WTC11 (cell line): ENCODE measurements at regions not wholly inside any gene's neighbourhood (a gene's known extent, or its start where the extent isn't known, plus 50 kb on each side); places are given as distances from the start of the nearest gene placed in this dataset.

Experiments used
- ATAC-seq: fragments of 200-7000 bp; cut with Tn5 transposase; 2 replicates; pipeline ENCODE4 v1.10.0; 2021; ENCODE audit warnings: mild to moderate bottlenecking, moderate library complexity
- CTCF ChIA-PET: fragments of 300-600 bp; sonication (Branson Sonifier 250); formaldehyde crosslinking; loops from one replicate; lab custom pipeline; 2021; ENCODE audit warnings: antibody characterized with exemption; lab: Charles Lee
- POLR2A ChIA-PET: fragments of 350-600 bp; sonication (Branson Sonifier 250); formaldehyde crosslinking; loops from one replicate; lab custom pipeline; 2021; ENCODE audit warnings: antibody characterized with exemption; lab: Charles Lee
- DNase-seq: peaks from one replicate; pipeline ENCODE4 v3.0.0; 2021; ENCODE audit warnings: low spot score
- H3K27ac Mint-ChIP-seq: 2 replicates; pipeline ENCODE4 v1.8.0; 2021; ENCODE audit warnings: mixed read lengths
- H3K27me3 Mint-ChIP-seq: 2 replicates; pipeline ENCODE4 v1.8.0; 2021; ENCODE audit warnings: low read depth, mild to moderate bottlenecking, moderate library complexity, mixed read lengths
- H3K36me3 Mint-ChIP-seq: 2 replicates; pipeline ENCODE4 v1.8.0; 2021; ENCODE audit warnings: mixed read lengths
- H3K4me1 Mint-ChIP-seq: 2 replicates; pipeline ENCODE4 v1.8.0; 2022; ENCODE audit warnings: mixed read lengths
- H3K4me3 Mint-ChIP-seq: 2 replicates; pipeline ENCODE4 v1.8.0; 2021; ENCODE audit warnings: mild to moderate bottlenecking, moderate library complexity, mixed read lengths
- H3K9me3 Mint-ChIP-seq: 2 replicates; pipeline ENCODE4 v1.8.0; 2021; ENCODE audit warnings: mixed read lengths
- ATF1 ChIP-seq: sonication (generic); formaldehyde crosslinking; IDR thresholded peaks from 2 replicates; pipeline ENCODE4 v1.8.1; 2023; ENCODE audit warnings: mild to moderate bottlenecking, moderate library complexity, missing genetic modification reagents
- CBFB ChIP-seq: sonication (generic); formaldehyde crosslinking; IDR thresholded peaks from 2 replicates; pipeline ENCODE4 v1.8.1; 2022; ENCODE audit warnings: mild to moderate bottlenecking, low read depth, missing genetic modification reagents
- NFE2L1 ChIP-seq: sonication (generic); formaldehyde crosslinking; IDR thresholded peaks from 2 replicates; pipeline ENCODE4 v1.8.1; 2023; ENCODE audit warnings: missing genetic modification reagents
- NR1H2 ChIP-seq: sonication (generic); formaldehyde crosslinking; IDR thresholded peaks from 2 replicates; pipeline ENCODE4 v1.9.0; 2021; ENCODE audit warnings: mild to moderate bottlenecking, moderate library complexity, missing genetic modification reagents
- RORB ChIP-seq: fragments of 250-450 bp; sonication (Bioruptor Pico); IDR thresholded peaks from 2 replicates; pipeline ENCODE4 v1.9.0; 2021; ENCODE audit warnings: mild to moderate bottlenecking
- TEAD4 ChIP-seq: sonication (generic); formaldehyde crosslinking; IDR thresholded peaks from 2 replicates; pipeline ENCODE4 v1.8.0; 2022; ENCODE audit warnings: mild to moderate bottlenecking, missing genetic modification reagents
- ZNF219 ChIP-seq: sonication (generic); formaldehyde crosslinking; IDR thresholded peaks from 2 replicates; pipeline ENCODE4 v1.8.0; 2023; ENCODE audit warnings: missing genetic modification reagents, mild to moderate bottlenecking, borderline replicate concordance
- ZNF396 ChIP-seq: fragments of 250-450 bp; sonication (Bioruptor Pico); IDR thresholded peaks from 2 replicates; pipeline ENCODE4 v1.8.0; 2021; ENCODE audit warnings: mild to moderate bottlenecking, moderate library complexity, borderline replicate concordance
- TF ChIP-seq, protein P1 (sequence below): sonication (generic); formaldehyde crosslinking; conservative IDR thresholded peaks from 2 replicates; pipeline ENCODE4 v1.8.1; 2023; ENCODE audit warnings: mild to moderate bottlenecking, low read depth, missing genetic modification reagents, moderate library complexity
- TF ChIP-seq, protein P2 (sequence below): fragments of 200-600 bp; IDR thresholded peaks from 2 replicates; pipeline ENCODE4 v1.8.0; 2022; ENCODE audit warnings: antibody characterized with exemption
- TF ChIP-seq, protein P3 (sequence below): fragments of 250-450 bp; sonication (Bioruptor Pico); IDR thresholded peaks from 2 replicates; pipeline ENCODE4 v1.9.0; 2021; ENCODE audit warnings: moderate library complexity, mild to moderate bottlenecking, inconsistent platforms, borderline replicate concordance
- TF ChIP-seq, protein P4 (sequence below): sonication (generic); formaldehyde crosslinking; IDR thresholded peaks from 2 replicates; pipeline ENCODE4 v1.8.1; 2023; ENCODE audit warnings: mild to moderate bottlenecking, missing genetic modification reagents, borderline replicate concordance
- TF ChIP-seq, protein P5 (sequence below): sonication (generic); formaldehyde crosslinking; IDR thresholded peaks from 2 replicates; pipeline ENCODE4 v1.8.0; 2023; ENCODE audit warnings: mild to moderate bottlenecking, missing genetic modification reagents
- TF ChIP-seq, protein P6 (sequence below): sonication (generic); formaldehyde crosslinking; IDR thresholded peaks from 2 replicates; pipeline ENCODE4 v1.8.1; 2023; ENCODE audit warnings: mild to moderate bottlenecking, missing genetic modification reagents
- TF ChIP-seq, protein P7 (sequence below): sonication (generic); formaldehyde crosslinking; IDR thresholded peaks from 2 replicates; pipeline ENCODE4 v1.8.1; 2022; ENCODE audit warnings: low read depth, missing genetic modification reagents, borderline replicate concordance

DNA sequence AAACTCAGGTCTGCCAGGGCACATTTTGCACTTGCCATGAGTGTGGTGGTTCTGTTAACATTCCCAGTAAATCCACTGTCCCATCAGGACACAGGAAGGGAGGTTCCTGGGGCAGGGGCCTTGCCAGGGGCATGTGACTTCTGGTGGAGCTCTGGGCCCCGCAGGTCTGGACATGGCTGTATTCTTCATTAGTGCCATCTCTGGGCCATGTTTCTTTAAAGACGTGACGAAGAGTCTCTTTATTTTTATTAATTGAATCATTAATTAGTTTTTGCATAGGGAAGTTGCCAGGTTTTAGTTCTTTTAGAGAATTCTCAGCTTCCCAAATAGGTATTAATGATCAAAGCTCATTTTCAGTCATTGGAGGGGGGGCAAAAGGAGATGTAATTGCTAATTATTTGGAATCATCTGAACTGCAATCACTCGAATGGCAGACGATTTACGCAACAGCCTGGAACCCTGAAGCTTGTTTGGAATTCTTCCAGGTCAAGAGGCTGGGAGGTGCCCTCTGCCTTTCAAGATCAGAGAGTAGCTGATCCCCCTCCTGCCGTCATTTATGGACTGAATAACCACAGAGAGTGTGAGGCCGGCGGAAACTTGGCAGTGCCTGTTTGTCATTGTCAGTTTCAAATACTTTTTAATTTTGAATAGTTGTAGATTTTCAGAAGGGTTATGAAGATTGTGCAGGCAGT, 106.2 kb downstream of the RTP5 start:
- H3K27ac Mint-ChIP-seq, result no peak overlapping the region
- H3K9me3 Mint-ChIP-seq, result peaks cover 9% of the 10 kb centered on the region
- no peak for ATAC-seq
- ChIA-PET POLR2A (no interaction called here), CTCF (interaction anchor here (1.5 kb wide), 1 partner anchor 25 kb away, joined by 6 read pairs; no protein-coding TSS in a partner anchor)
- no peaks in the 10 kb centered on the region for H3K27me3 Mint-ChIP-seq
- no peak overlapping the region for H3K4me3 Mint-ChIP-seq
- no peaks in the 10 kb centered on the region for H3K4me1 Mint-ChIP-seq
- peaks cover 11% of the 10 kb centered on the region for H3K36me3 Mint-ChIP-seq
- no peak for TF ChIP-seq CBFB (CRISPR knock-in tag)
- TF ChIP-seq ZNF396 (CRISPR knock-in tag), result no peak
- TF ChIP-seq, protein P1, sequence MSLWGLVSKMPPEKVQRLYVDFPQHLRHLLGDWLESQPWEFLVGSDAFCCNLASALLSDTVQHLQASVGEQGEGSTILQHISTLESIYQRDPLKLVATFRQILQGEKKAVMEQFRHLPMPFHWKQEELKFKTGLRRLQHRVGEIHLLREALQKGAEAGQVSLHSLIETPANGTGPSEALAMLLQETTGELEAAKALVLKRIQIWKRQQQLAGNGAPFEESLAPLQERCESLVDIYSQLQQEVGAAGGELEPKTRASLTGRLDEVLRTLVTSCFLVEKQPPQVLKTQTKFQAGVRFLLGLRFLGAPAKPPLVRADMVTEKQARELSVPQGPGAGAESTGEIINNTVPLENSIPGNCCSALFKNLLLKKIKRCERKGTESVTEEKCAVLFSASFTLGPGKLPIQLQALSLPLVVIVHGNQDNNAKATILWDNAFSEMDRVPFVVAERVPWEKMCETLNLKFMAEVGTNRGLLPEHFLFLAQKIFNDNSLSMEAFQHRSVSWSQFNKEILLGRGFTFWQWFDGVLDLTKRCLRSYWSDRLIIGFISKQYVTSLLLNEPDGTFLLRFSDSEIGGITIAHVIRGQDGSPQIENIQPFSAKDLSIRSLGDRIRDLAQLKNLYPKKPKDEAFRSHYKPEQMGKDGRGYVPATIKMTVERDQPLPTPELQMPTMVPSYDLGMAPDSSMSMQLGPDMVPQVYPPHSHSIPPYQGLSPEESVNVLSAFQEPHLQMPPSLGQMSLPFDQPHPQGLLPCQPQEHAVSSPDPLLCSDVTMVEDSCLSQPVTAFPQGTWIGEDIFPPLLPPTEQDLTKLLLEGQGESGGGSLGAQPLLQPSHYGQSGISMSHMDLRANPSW (CRISPR knock-in tag), result no peak
- TF ChIP-seq, protein P2, sequence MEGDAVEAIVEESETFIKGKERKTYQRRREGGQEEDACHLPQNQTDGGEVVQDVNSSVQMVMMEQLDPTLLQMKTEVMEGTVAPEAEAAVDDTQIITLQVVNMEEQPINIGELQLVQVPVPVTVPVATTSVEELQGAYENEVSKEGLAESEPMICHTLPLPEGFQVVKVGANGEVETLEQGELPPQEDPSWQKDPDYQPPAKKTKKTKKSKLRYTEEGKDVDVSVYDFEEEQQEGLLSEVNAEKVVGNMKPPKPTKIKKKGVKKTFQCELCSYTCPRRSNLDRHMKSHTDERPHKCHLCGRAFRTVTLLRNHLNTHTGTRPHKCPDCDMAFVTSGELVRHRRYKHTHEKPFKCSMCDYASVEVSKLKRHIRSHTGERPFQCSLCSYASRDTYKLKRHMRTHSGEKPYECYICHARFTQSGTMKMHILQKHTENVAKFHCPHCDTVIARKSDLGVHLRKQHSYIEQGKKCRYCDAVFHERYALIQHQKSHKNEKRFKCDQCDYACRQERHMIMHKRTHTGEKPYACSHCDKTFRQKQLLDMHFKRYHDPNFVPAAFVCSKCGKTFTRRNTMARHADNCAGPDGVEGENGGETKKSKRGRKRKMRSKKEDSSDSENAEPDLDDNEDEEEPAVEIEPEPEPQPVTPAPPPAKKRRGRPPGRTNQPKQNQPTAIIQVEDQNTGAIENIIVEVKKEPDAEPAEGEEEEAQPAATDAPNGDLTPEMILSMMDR, result no peak
- TF ChIP-seq, protein P3, sequence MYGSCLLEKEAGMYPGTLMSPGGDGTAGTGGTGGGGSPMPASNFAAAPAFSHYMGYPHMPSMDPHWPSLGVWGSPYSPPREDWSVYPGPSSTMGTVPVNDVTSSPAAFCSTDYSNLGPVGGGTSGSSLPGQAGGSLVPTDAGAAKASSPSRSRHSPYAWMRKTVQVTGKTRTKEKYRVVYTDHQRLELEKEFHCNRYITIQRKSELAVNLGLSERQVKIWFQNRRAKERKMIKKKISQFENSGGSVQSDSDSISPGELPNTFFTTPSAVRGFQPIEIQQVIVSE (CRISPR knock-in tag), result no peak
- no peak for TF ChIP-seq TEAD4 (CRISPR knock-in tag)
- no peak for TF ChIP-seq ZNF219 (CRISPR knock-in tag)
- TF ChIP-seq, protein P4, sequence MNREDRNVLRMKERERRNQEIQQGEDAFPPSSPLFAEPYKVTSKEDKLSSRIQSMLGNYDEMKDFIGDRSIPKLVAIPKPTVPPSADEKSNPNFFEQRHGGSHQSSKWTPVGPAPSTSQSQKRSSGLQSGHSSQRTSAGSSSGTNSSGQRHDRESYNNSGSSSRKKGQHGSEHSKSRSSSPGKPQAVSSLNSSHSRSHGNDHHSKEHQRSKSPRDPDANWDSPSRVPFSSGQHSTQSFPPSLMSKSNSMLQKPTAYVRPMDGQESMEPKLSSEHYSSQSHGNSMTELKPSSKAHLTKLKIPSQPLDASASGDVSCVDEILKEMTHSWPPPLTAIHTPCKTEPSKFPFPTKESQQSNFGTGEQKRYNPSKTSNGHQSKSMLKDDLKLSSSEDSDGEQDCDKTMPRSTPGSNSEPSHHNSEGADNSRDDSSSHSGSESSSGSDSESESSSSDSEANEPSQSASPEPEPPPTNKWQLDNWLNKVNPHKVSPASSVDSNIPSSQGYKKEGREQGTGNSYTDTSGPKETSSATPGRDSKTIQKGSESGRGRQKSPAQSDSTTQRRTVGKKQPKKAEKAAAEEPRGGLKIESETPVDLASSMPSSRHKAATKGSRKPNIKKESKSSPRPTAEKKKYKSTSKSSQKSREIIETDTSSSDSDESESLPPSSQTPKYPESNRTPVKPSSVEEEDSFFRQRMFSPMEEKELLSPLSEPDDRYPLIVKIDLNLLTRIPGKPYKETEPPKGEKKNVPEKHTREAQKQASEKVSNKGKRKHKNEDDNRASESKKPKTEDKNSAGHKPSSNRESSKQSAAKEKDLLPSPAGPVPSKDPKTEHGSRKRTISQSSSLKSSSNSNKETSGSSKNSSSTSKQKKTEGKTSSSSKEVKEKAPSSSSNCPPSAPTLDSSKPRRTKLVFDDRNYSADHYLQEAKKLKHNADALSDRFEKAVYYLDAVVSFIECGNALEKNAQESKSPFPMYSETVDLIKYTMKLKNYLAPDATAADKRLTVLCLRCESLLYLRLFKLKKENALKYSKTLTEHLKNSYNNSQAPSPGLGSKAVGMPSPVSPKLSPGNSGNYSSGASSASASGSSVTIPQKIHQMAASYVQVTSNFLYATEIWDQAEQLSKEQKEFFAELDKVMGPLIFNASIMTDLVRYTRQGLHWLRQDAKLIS, result no peak
- TF ChIP-seq, protein P5, sequence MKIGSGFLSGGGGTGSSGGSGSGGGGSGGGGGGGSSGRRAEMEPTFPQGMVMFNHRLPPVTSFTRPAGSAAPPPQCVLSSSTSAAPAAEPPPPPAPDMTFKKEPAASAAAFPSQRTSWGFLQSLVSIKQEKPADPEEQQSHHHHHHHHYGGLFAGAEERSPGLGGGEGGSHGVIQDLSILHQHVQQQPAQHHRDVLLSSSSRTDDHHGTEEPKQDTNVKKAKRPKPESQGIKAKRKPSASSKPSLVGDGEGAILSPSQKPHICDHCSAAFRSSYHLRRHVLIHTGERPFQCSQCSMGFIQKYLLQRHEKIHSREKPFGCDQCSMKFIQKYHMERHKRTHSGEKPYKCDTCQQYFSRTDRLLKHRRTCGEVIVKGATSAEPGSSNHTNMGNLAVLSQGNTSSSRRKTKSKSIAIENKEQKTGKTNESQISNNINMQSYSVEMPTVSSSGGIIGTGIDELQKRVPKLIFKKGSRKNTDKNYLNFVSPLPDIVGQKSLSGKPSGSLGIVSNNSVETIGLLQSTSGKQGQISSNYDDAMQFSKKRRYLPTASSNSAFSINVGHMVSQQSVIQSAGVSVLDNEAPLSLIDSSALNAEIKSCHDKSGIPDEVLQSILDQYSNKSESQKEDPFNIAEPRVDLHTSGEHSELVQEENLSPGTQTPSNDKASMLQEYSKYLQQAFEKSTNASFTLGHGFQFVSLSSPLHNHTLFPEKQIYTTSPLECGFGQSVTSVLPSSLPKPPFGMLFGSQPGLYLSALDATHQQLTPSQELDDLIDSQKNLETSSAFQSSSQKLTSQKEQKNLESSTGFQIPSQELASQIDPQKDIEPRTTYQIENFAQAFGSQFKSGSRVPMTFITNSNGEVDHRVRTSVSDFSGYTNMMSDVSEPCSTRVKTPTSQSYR (CRISPR knock-in tag), result no peak
- no peak for TF ChIP-seq ATF1
- no peak for TF ChIP-seq NR1H2 (CRISPR knock-in tag)
- no peak for TF ChIP-seq RORB (CRISPR knock-in tag)
- TF ChIP-seq, protein P6, sequence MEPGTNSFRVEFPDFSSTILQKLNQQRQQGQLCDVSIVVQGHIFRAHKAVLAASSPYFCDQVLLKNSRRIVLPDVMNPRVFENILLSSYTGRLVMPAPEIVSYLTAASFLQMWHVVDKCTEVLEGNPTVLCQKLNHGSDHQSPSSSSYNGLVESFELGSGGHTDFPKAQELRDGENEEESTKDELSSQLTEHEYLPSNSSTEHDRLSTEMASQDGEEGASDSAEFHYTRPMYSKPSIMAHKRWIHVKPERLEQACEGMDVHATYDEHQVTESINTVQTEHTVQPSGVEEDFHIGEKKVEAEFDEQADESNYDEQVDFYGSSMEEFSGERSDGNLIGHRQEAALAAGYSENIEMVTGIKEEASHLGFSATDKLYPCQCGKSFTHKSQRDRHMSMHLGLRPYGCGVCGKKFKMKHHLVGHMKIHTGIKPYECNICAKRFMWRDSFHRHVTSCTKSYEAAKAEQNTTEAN (CRISPR knock-in tag), result no peak
- no peak for TF ChIP-seq NFE2L1
- TF ChIP-seq, protein P7, sequence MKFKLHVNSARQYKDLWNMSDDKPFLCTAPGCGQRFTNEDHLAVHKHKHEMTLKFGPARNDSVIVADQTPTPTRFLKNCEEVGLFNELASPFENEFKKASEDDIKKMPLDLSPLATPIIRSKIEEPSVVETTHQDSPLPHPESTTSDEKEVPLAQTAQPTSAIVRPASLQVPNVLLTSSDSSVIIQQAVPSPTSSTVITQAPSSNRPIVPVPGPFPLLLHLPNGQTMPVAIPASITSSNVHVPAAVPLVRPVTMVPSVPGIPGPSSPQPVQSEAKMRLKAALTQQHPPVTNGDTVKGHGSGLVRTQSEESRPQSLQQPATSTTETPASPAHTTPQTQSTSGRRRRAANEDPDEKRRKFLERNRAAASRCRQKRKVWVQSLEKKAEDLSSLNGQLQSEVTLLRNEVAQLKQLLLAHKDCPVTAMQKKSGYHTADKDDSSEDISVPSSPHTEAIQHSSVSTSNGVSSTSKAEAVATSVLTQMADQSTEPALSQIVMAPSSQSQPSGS (CRISPR knock-in tag), result no peak
- no peak for DNase-seq
